ENCODE measurements at regions not wholly inside any gene's neighbourhood (a gene's known extent, or its start where the extent isn't known, plus 50 kb on each side); places are given as distances from the start of the nearest gene placed in this dataset.
"Not testable (repeated sequence)": the region's sequence is repeated elsewhere in the genome, so short reads cannot be mapped to it uniquely, and the experiment has no call there.

DNA sequence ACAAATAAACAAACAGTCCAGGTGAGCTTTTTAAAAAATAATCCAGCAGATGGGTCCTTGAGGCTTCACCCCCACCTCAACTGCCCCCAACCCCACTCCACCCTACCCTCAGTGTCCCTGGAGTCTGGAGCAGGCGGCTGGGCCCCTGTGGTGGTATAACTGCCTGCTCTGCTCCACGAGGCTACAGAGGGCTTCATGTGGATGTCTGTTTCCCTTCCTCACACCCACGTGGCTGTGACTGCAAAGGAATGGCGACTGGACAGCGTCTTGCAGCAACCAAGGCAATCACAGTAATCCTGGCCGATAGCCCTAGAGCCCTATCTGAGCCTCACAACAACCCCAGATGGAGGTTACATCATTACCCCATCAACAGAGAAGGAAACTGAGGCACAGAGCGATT, 76.5 kb downstream of the SLC2A10 start:
- DNase-seq, result no peak

DNA sequence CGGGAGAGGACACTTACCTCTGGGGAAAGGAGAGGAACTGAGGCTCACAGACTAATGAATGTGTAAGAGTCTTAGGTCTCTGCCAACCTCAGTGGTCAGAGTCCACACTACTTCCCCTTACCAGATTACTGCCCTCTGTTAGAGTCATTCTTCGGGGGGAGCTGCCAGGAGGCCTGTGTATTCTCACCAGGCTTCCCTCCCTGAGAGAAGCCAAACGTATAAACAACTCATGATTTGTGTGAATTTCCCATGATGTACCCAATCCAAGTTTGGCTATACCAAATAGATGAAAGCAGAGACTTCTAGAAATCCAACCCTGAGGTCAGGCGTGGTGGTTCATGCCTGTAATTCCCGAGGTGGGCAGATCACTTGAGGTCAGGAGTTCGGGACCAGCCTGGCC, 77.1 kb downstream of the SLC2A10 start:
- DNase-seq, result no peak

DNA sequence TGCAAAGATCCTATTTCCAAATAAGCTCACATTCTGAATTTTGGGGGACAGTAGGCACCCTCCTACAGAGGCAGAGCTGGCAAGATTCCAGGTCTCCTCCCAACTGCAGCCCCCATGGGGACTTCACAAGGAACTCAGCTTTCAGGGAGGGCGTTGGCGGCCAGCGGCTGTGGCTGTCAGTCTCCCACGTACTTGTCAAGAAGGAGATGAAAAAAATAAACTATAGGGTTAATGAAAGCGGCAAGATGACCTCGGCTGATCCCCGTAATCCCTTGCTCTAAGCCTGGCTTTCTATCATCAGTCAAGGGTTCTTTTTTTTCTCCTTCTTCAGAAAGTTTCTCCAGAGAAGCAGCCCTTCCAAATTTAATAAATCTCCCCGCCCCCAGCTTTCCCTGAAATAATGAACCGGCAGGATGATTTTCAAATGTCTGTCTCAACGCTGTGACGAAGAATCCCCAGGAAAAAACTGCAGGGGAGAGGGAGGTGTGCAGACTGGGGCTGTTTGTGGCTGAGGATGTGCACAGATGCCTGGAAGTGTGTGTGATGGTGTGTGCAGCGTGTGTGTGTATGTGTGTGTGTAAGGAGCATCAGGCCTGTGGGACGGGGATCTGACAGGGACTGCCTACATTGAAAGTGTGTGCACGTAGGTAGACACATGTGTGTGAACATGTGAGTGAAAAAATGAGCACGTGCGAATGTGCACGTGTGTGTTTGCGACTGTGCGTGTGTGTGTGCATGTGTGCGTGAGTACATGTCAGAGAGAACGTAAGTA, 78.7 kb downstream of the SLC2A10 start:
- DNase-seq, result no peak

DNA sequence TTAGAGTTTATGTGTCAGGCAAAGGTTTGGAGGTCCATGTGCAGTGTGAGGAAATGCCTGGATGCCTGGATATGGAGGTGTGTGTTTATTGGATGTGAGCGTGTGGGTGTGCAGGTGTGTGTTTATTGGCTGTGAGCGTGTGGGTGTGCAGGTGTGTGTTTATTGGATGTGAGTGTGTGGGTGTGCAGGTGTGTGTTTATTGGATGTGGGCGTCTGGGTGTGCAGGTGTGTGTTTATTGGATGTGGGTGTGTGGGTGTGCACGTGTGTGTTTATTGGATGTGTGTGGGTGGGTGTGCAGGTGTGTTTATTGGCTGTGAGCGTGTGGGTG, 79.3 kb downstream of the SLC2A10 start:
- not testable (repeated sequence) for DNase-seq

DNA sequence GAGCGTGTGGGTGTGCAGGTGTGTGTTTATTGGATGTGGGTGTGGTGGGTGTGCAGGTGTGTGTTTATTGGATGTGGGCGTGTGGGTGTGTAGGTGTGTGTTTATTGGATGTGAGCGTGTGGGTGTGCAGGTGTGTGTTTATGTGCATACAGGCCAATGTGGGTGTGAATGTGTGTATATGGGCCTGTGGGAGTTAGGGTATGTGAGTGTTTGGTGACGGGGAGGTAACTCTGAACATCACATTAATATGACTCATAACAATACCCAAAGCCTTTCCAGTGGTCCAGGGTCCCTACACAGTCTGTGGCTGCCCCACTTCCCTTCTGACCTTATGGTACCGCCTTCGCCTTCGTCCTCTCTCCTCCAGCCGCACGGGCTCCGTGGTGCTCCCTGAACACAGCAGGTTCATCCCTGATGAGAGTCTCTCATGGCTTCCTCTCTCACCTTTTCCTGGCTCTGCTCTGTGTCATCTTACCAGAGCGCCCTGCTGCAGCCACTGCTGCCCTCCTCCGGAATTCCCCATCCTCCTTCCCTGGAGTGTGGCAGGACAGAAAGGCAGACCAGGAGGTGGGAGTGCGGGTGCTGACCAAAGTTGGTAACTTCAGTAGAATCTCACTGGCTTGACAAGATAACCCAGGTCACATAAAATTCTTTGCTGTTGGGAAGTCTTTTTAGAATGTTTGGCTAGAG, 80.0 kb downstream of the SLC2A10 start:
- no peak for DNase-seq

DNA sequence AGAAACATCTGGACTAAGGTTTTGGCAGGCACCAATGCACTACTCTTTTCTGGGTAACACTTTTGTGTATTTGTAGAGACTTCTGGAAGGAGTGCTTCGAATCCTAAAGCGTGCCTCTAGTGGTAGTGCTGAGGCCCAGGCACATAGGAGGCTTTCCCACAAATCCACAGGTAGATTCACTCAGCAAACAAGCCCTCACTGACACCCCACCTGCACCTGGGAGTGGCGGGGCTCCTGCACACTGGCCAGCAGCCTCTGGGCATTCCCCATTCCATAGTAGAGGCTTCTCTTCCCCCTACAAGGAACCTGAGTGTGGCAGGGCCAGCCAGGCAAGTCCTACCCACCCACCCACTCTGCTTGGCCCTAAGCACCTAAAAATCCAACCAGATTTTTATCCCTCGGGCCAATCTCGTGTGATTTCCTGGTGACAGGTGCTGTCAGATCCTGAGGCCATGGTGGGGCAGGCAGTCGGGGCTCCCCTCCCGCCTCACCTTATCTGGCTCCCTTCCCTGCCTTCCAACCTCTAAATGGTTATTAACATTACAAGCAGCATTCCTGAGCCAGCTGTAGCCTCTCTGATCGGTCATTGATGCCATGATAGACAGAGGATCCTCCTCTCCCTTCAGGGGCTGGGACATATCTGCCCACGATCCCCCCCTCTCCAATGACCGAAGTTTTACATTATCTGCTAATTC, 82.4 kb downstream of the SLC2A10 start:
- no peak for DNase-seq

DNA sequence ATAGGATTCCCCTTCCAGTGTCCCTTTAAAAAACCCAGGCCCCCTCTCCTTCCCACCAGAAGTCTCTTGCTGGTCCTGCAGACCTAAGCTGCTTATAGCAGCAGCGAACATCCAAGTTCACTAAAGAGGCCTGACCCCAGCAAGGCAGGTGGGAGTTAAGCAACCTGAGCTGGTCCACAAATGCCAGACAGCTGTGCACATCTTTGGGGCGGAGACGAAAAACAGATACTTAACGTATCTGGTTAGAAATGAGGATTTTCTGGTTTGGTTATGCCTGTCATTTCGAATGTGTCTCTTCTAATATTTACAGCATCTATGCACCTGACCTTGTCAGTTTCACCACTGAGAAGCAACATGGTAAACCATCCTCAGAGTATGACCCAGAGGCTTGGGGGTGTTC, 87.8 kb downstream of the SLC2A10 start:
- no peak for DNase-seq

DNA sequence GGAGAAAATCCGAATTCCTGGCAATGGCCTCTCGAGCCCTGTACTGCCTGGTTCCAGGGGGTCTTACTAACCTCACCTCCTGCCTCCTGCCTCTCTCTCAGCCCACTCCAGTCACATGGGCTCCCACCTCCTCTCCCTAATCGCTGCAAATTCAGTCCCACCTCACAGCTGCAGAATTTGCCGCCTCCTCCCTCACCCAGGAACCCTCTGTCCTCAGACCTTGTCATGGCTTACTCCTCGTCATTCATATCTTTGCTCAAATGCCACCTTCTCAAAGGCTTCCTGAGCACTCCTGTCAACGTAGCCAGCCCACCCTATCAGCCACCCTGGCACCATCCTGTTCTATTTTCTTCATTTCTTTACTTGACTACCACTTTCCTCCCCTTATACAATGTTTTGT, 89.0 kb downstream of the SLC2A10 start:
- no peak for DNase-seq

DNA sequence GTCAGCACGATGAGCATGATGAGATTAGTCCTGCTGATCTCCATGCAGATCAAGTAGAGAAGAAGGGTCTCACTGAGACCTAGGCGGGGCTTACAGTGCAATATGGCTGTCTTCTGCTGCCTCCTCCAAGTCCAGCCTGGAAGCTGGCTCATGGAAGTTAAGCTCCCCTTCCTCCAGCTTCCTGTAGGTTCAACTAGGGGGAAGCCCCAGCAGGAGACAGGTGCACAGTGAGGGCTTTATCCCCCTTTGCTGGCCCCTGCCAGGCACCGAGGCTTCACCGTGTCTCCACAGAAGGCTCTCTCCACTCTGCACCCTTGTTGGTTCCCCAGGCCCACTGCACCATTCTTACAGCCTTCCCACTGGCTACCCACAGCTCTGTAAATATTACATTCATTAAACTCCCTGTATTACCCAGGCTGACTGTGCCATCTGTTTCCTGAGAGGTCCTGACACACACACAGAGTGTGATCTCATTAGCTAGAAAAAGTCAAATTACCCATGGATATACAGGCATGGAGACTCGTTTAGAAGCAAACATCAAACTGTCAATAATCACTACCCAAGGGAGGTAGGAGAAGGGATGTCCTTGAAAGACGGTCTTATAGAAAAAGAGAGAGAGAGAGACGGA, 90.4 kb downstream of the SLC2A10 start:
- DNase-seq, result no peak

DNA sequence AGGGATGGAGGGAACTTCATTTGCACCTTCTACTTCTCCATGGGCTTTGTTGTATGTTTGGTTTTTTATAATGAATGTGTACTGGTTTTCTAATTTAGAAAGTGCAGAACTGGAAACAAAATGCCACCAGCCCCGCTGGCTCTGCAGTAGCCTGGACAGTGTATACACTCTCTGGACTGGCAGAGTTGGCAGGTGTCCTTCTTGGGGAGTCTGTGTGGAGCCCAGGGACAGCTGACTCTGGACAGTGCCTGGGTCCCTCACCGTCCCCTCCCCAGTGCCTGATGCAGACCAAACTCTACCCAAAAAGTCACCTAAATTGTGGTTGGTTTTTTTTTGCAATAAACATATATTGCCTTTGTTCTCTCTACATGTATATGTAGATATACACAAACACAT, 91.0 kb downstream of the SLC2A10 start:
- no peak for DNase-seq

DNA sequence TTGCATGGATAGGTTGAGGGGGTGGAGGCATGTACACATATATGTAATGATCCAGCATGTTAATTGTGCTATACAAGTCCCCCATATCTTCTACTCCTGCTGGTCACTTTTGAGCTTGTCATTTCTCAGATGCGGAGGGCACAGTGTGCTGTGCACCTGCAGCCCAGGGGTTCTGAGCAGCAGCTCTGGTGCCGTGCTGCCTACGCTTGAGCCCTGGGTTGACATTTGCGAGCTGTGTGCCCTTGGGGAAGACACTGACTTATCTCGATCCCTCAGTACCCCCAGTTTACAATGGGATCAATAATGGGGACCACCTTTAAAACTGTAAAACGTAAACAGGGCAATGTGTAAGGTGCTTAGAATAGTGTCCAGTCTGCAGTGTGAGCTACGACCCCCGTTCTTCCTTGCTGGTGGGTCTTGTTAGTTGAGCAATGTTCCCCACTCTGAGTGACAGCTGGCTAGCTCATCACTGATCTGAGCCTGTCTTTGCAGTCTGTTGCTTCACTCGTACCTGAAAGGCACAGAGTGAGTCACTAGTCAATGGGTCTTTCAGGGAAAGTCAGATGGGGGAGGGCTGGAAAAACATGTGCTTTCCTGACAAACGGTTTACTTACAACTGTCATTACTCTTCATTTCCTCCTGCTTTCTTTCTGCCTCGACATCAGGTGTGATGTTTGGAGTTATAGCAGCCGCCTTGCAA, 91.7 kb downstream of the SLC2A10 start:
- no peak for DNase-seq

DNA sequence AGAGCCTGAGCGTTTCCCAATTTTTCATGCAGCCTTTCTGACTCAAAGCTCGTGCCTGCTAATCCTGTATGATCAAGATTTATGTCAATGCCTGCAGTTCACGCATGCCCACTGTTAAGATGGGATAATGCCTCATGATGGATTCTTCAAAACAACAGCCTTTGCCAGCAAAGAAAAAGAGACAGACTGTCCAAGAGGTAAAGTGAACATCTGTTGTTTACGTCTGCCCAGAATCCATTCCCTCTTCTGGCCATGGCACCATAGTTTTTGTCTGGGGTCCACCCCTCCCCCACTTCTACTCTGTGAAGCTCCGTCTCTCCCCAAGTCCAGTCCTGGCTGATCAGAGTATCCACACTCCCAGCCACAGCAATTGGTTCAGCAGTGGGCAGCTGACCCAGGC, 91.9 kb upstream of the EYA2 start:
- no peak for DNase-seq

DNA sequence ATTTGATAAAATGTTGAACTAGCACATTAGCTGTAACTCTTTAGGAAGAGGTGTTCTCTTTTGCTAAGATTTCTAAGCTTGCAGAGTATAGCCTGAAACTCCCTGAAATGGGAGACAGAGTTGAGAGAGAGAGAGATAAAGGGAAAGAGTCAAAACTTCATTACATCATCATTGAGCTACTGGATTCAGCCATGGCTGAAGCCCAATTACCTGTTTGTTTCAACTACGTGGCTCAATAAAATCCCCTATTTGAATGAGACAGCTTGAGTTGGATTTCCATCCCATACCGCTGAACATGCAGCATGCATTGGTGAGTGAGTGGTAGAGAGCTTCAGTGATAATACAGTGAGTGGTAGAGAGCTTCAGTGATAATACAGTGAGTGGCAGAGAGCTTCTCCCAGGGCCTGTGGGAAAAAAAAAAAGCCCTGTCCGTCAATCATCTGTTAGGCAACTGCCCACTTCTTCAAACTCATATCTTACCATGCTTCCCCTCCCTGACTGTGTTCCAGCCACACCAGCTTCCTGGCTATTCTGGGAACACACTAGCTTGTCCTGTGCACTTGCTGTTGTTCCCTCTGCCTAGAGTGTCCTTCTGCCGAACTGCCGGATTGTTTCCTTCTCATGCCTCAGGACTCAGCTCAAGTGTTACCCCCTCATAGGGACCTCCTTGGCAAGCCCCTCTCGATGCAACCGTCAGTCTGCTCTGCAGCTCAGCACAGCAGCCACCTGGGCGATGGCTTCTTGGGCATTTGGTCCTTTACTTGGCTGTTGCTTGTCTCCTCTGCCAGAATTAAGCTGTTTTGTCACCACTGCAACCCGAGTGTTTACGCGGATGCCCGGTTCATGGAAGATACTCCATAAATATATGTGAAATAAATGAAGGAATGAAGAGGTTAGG, 91.3 kb upstream of the EYA2 start:
- no peak for DNase-seq

DNA sequence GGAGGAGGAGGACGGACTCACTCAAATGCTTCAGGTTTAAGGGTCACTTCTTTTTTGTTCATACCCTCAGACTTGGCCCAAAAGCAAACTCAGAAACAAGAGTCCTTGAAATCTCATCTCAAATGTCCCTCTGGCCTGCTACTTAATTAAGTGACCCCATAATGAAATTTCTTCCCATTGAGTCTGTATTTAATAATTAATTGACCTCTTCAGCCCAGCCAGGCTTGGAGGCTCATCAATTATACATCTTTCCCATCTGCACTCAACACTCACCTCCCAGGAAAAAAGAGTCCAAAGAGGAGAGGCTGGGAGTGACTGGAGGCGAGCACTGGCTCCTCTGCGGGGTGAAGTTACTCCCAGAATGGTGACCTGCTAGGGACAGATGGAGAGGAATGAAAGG, 90.5 kb upstream of the EYA2 start:
- DNase-seq, result no peak

DNA sequence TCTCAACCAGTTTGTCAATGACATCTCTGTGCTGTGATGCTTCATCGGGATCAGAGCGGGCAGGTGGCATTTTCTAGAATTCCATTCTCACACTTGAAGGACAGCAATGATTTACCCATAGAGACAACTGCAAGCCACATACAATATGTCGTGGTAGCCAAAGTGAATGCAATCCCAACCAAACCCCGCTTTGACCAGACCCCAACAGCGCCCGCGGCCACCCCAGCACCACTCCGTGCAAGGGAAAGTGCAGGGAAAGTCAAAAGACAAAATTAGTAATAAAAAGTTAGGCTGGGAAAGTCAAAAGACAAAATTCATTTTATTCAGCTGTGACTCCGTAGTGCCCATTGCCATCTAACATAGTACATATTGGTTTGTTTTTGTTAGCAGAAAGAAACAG, 88.8 kb upstream of the EYA2 start:
- DNase-seq, result no peak

DNA sequence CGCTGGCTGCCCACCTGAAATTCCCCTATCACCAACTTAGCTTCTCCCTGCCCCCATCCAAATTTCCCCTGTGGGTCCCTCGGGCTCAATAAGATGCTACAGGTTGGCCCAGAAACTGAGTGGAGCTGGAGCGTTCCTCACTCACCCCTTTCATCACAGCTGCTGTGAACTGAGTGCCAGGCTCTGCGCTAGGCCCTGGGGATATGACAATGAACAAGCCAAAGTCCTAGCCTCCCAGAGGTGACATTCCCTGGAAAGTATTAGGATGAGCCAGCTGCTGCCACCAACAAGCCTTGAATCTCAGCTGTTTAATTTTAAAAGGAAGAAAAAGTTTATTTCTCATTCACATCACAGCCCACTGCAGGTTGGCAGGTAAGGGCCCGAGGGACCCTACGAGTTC, 86.6 kb upstream of the EYA2 start:
- DNase-seq, result no peak

DNA sequence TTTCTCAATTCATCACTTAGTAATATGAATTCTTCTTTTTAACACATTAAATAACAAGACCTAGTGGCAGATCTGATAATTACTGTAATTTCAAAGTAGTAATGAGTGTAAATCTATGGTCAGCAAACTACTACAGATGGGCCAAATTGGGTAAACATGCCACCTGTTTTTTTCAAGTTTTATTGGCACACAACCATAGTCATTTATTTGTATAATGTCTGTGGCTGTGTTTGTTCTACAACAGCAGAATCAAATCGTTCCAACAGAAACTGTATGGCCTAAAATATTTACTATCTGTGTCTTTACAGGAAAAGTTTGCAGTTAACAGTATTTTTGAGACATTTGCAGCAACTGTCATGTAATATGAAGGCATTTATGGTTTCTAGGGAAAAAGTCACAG, 86.1 kb upstream of the EYA2 start:
- DNase-seq, result no peak

DNA sequence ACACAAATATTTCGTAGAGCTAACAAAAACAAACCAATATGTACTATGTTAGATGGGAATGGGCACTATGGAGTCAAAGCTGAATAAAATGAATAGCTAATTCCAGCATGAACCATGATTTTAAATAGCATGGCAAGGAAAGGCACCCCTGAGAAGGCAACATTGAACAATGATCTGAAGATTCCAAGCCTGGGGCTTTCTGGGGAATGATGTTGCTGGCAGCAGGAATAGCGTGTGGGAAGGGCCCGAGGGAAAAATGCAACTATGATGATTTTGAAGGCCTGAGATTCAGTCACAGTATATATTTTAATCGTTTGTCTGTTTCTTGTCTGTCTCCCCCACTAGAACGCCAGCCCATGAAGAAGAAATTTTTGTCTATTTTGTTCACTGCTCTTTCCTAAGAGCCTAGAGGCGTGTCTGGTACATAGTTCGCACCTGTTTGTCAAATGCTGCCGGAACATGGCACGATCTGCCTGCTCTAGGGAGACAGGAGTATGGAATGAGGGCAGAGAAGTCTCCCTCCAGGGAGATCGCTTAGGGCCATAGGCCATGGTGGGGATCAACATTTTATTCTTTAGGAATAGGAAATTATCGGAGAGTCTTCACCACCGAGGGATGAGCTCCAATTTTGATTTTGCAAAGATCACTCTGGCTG, 84.8 kb upstream of the EYA2 start:
- DNase-seq, result no peak

DNA sequence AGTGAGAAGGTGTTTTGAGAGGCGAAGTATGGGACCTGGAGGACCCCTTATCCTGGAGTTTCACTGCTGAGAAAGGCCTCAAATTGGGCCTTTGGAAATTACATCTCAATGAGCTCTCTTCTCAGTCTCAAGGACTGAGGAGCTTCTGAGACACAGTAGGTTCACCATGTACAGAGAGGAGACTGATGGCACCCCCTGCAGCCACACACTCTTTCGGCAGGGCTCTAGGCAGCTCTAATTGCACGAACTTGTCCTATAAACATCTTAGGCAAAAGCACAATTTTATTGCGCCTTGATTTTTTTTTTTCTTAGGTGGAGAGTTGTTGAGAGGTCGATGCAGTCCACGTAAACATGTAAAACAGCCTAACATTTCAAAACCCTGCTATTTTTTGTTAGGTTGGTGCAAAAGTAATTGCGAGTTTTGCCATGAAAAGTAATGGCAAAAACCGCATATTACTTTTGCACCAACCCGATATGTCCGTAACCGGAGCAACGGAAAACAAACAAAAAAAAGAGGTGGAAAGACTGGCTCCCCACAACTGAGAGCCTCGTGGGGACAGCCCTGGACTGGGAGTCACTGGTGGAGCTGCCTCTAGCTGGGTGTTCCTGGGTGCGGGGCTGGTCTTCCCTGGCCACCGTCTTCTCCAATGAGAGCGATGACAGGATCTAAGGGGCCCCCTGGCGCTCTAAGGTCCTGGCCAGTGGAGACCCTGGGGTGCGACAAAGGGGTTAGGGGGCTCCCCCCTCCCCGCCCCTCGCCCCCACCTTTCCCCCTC, 84.0 kb upstream of the EYA2 start:
- no peak for DNase-seq

DNA sequence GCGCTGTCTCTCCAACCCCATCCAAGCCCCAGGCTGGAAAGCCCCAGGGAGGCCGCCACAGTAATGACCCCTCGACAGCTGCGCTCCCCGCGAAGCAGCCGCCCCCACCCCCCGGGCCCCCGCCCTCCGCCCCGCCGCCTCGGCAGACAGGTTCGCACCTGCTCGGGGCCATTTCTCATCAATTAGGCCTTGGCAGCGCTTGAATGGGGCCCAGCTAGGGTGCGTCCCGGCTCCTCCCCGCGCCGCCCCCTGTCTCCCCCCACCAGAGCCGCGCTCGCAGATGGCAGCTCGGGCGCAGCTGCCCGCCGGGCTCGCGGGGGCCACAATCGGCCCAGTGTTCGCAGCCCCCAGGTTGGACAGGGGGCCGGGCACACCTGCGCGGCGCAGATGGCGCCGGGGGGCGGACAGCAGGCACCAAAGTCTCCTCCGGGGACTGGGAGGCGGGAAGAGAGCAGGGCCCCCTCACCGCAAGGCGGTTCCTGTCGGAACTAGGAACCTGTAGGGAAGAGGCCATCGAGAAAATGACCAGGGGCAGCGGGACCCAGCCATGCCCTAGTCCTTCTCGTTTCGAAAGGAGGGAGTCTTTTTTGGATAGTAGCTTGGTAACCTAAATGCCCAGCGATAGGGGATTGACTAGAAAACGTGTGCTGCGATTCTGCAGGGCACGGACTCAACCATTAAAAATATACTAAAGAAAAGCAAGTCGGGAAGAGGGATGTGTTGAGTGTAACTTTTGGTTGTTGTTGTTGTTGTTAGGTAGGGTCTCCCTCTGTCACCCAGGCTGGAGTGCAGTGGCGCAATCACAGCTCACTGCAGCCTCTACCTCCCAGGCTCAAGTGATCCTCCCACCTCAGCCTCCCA, 83.2 kb upstream of the EYA2 start:
- peak; percentile 59 for DNase-seq

Measured in femur (tissue), 1 donor.